Urinary bladder (tissue), 3 donors: ENCODE measurements at regions not wholly inside any gene's neighbourhood (a gene's known extent, or its start where the extent isn't known, plus 50 kb on each side); places are given as distances from the start of the nearest gene placed in this dataset.

Source experiments
- DNase-seq: peaks from one replicate; pipeline ENCODE4 v3.0.0-alpha.2; 2015; ENCODE audit errors: extremely low spot score
- H3K27ac ChIP-seq: one replicate; pipeline ENCODE4 v1.5.1; 2013; ENCODE audit warnings: low read depth, mild to moderate bottlenecking, moderate library complexity
- H3K36me3 ChIP-seq: one replicate; pipeline ENCODE4 v1.6.1; 2013; ENCODE audit warnings: mild to moderate bottlenecking, moderate library complexity; ENCODE audit not compliant: insufficient read depth
- H3K4me1 ChIP-seq: one replicate; pipeline ENCODE4 v1.6.1; 2013; ENCODE audit warnings: mild to moderate bottlenecking, moderate library complexity; ENCODE audit not compliant: insufficient read depth
- H3K4me3 ChIP-seq: one replicate; pipeline ENCODE4 v1.5.1; 2013; ENCODE audit warnings: low read depth, low read length
- WGBS: extraction: QIAGEN DNeasy Blood & Tissue Kit; methylation state at CpG from one replicate; pipeline ENCODE4 v1.1.7; 2013; 5-methylcytosine and 5-hydroxymethylcytosine counted together
- donor health status: healthy with polysubstance abuse.
- donor health status: healthy.

DNA sequence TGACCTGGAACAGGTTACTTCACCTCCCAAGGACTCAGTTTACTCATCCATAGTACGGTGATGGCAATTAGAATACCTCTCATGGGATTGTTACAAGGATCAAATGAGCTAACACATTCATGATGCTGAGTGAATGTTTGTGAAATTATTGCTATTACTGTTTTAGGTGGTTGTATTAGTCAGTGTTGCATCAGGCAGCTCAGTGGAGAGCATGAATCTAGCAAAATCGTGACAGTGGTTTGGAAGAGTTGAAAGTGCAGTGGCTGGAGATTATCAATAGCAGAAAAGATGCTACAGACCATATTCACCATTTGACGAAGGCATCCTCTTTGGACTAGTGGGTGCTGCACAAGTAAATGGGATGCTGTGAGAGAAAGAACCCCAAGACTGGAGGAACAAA is 50.4 kb upstream of the CTNNBL1 start:
- no peak overlapping the region for H3K4me3 ChIP-seq
- no peaks in the 10 kb centered on the region for H3K4me1 ChIP-seq
- H3K36me3 ChIP-seq: no peaks in the 10 kb centered on the region
- 67% methylated on average over 3 of the region's 3 CpGs for WGBS
- H3K27ac ChIP-seq: no peak overlapping the region
- DNase-seq: no peak

DNA sequence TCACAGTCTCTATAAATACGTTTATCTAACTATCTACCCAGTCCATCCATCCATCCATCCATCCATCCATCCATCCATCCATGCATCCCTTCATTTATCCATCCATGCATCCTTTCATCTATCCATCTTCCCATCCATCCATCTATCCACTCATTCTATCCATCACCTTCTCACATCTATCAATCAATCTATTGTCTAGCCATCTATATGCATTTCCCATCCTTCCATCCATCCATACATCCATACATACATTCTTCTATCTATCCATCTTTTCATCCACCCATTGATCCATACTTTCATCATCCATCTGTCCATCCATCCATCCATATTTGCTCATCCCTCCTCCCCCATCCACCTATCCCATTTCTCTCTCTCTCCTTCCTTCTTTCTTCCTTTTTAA is 51.6 kb upstream of the CTNNBL1 start:
- no peak overlapping the region for H3K27ac ChIP-seq
- WGBS: 70% methylated on average over 1 of the region's 1 CpG
- H3K36me3 ChIP-seq: no peaks in the 10 kb centered on the region
- no peak for DNase-seq
- H3K4me1 ChIP-seq: no peaks in the 10 kb centered on the region
- no peak overlapping the region for H3K4me3 ChIP-seq

DNA sequence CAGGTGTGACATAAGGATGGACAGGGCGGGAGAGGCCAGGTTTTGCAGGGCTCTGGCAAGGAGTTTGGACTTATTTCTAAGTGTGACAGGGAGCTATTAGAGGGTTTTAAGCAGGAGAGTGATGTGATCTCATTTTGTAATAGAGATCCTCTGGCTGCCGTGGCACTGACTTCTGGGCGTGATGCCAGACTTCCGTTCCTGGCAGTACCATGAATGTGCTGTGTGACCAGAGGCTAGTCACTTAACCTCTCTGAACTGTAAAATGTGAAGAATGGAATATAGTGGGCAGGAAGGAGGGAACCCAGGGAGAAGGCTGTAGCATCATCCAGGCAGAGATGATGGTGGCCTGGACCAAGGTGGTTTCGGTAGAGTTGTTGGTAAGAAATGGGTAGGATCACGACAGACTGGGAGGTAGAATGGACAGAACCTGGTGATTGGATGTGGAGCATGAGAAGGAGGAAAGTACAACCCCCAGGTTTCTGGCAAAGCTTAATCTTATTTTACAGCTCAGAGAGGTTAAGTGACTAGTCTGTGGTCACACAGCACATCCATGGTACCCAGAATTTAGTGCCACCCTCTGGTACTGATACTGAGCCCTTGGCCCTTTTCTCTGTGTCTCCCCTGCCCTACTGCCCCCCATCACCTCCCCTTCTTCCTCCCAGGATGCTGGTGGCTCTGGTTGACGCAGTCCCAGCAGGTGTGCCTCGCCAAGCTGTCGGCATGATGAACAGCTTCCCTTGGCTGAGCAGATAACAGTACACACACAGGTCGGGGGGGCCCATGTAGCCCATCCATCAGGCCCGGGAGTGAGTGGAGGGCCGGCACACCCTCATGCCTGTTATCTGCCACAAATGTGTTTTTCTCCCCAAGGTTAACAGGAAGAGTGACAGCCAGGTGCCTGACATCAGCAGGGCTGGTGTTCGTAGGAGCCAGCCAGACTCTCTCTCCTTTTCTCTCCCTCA is 52.9 kb upstream of the CTNNBL1 start:
- H3K27ac ChIP-seq: no peak overlapping the region
- H3K4me3 ChIP-seq: no peak overlapping the region
- 46% methylated on average over 13 of the region's 13 CpGs for WGBS
- no peaks in the 10 kb centered on the region for H3K4me1 ChIP-seq
- no peak for DNase-seq
- no peaks in the 10 kb centered on the region for H3K36me3 ChIP-seq

DNA sequence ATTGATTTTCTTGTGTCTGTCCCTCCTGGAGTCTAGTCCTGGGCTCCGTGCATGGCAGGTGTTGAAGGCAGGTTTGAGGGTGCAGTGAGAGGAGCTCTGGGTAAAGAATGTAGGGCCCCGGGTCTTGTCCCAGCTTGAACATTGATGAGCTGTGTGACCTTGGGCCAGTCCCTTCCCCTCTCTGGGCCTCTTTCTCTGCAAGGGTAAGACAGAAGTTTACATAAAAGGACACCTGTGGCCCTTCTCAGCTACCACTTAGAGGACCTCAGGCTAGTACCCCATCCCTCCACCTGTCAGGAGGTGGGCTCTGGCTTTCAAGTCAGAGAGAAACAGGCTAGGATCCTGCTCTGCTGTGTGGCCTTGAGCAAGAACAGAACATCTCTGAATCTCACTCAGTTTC is 55.3 kb upstream of the CTNNBL1 start:
- Histone ChIP-seq H3K36me3 (no peaks in the 10 kb centered on the region), H3K27ac (no peak overlapping the region), H3K4me1 (no peaks in the 10 kb centered on the region), H3K4me3 (no peak overlapping the region)
- DNase-seq: no peak
- 91% methylated on average over 2 of the region's 2 CpGs for WGBS

DNA sequence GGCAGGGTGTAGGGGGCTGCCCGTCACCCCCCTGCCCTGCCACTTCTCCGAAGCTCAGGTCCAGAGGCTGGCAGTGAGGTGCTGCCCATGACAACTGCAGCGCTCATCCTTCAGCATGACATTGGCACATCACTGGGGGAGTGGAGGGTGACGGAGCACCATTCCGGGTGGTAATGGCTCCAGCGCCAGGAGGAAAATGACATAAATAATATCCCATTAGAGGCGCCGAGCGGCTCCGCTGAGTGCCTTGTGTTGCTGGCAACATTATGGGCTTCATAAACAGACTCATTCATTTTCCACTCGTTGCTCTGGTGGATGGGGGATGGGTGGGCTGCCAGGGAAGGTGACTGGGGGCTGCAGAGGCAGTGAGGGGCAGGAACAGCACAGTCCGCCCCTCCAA is 56.9 kb upstream of the CTNNBL1 start:
- no peak overlapping the region for H3K4me3 ChIP-seq
- H3K4me1 ChIP-seq: no peaks in the 10 kb centered on the region
- DNase-seq: no peak
- WGBS: 83% methylated on average over 12 of the region's 12 CpGs
- H3K27ac ChIP-seq: no peak overlapping the region
- no peaks in the 10 kb centered on the region for H3K36me3 ChIP-seq

DNA sequence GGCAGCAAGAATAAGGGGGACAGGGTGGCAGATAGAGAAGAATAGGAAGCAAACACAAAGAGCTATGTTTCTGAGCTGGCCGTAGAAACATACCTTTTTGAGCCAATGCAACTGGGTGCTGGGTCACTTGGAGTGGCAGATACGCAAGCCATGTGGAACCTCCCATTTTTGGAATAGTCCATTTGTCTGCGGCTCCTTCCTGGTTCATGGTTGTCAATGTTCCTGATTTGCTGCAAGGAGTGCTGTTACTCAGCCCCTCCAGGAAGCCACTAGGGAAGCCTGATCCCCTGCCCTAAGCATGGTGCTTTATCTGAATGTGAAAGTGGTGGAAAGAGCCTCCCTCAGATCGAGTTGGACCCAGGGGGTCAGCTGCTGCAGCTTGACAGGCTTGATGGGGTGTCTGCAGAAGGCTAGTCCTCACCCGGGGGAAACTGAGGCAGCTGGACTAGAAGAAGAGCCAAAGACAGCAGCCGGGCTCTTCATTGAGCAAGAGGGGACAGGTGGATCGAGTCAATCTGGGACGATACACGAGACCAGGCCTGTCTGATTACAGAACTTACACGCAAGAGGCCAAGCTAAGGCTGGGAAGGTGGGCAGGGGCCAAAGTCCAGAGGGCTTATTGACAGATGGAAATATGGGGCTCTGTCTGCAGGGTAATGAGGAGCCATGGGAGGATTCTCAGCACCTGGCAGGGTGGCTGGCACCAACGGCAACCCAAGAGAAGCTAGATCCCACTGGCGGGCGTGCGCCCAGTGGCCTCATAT is 57.4 kb upstream of the CTNNBL1 start:
- no peaks in the 10 kb centered on the region for H3K36me3 ChIP-seq
- 76% methylated on average over 14 of the region's 14 CpGs for WGBS
- no peaks in the 10 kb centered on the region for H3K4me1 ChIP-seq
- H3K4me3 ChIP-seq: no peak overlapping the region
- H3K27ac ChIP-seq: no peak overlapping the region
- DNase-seq: no peak

DNA sequence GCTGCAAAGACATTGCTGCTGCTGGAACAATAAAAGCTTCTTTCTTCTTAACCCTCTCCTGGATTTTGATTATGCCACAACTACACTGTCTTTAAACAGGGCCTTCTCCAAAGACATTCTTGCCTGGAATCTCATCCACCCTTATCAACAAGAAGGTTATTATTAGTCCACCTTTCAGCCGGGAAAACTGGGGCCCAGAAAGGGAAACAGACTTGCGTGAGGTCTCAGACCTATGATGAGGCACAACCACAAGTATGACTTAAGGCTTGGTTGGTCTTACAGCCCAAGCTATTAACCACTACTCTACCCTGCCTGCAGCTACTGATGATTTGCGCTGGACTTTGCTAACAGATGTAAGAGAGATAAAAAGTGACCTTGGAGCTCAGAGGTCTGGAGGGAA is 62.8 kb upstream of the CTNNBL1 start:
- Histone ChIP-seq H3K4me1 (no peaks in the 10 kb centered on the region), H3K4me3 (no peak overlapping the region), H3K36me3 (no peaks in the 10 kb centered on the region), H3K27ac (no peak overlapping the region)
- WGBS: 43% methylated on average over 3 of the region's 3 CpGs
- DNase-seq: no peak

DNA sequence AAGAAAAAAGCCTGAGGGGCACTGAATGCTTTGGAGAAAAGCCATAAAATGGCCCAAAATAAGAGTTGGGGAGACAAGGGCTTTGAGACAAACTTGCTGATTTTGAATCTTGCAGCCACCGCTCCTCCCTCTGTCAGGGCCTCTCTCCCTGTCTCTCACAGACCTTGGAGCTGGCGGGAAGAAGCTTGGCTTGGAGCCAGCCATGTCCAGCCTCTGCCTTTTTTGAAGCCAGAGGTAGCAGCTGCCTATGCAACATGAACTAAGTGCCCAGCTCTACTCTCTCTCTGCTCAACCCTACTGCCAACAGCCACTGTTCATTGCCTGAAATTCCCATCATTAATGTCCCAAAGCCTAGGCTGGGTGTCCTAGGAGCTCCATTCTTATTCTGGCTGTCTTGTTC is 63.7 kb upstream of the CTNNBL1 start:
- H3K27ac ChIP-seq: no peak overlapping the region
- no peak overlapping the region for H3K4me3 ChIP-seq
- no peaks in the 10 kb centered on the region for H3K4me1 ChIP-seq
- no peaks in the 10 kb centered on the region for H3K36me3 ChIP-seq
- DNase-seq: no peak
- WGBS: 28% methylated on average over 2 of the region's 2 CpGs

DNA sequence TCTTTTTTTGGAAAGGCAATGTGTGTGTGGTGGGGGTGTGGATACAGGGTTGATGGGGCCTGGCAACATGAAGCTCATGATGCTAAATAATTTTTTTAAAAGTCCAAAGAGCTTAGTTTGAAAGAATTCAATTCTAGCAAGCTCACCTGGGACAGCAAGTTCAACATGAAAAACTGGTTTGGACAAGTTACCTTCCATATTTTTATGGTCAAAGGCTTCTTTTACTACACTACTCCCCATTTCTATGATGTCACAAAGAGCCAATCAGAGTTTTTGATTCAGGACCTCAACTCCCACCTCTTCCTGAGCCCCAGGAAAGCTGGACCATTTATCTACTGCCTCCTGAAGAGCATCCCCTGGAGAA is 66.1 kb upstream of the CTNNBL1 start:
- H3K27ac ChIP-seq: no peak overlapping the region
- H3K4me1 ChIP-seq: no peaks in the 10 kb centered on the region
- H3K4me3 ChIP-seq: no peak overlapping the region
- H3K36me3 ChIP-seq: no peaks in the 10 kb centered on the region
- DNase-seq: no peak

DNA sequence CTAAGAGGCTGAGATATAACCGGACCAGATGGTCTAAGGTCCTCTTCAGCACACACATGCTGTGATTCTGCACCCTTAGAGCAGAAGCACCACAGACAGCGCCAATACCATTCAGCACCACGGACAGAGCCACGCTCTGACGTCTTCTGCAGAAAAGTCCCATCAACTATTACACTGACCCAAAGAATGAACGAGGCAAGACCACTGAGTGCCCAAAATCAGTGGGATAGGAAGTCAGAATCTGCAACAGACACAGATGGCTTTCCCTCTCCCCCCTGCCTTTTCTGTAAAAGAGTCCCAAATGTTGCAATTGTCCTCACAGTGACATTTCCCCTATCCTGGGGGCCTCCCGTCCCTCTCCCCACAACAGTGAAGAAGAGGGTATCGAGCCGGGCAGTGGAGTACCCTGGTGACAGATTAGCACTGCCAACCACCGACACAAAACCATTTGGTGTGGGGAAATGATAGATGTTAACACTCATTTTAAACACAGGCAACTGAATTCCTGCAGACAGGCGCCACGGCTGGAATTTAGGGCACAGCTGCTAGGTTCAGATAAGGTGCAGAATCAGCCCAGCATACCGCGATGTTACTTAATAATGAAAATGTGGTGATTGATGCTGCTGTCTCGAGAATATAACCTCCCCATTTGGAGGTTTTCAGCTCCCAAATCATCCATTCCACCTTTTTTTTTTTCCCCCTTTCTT is 66.6 kb upstream of the CTNNBL1 start:
- DNase-seq: no peak

DNA sequence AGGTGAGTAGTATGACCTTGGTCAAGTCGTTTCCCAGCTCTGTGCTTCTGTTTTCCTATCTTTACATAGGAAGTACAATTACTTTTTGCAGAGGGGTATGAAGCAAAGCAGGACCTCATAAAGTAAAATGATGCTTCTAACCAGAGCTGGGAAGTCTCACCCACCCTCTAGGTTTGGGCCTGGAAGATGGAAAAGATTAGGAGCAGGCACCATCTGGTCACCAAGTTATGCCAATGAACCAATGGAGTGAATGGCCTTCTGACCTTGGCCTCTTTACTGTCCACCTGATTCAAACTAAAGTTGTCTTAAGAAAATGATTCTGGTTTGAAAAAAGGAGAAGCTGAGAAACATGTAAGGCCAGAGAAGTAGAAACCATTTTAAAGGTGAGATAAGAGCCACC is 68.9 kb upstream of the CTNNBL1 start:
- WGBS: 30% methylated on average over 1 of the region's 1 CpG
- DNase-seq: no peak
- Histone ChIP-seq H3K36me3 (no peaks in the 10 kb centered on the region), H3K27ac (no peak overlapping the region), H3K4me1 (no peaks in the 10 kb centered on the region), H3K4me3 (no peak overlapping the region)

More for the DNA sequence above, 66.6 kb upstream of the CTNNBL1 start:
- 36% methylated on average over 15 of the region's 15 CpGs for WGBS
- no peak overlapping the region for H3K4me3 ChIP-seq
- H3K36me3 ChIP-seq: no peaks in the 10 kb centered on the region
- H3K4me1 ChIP-seq: no peaks in the 10 kb centered on the region
- H3K27ac ChIP-seq: no peak overlapping the region

DNA sequence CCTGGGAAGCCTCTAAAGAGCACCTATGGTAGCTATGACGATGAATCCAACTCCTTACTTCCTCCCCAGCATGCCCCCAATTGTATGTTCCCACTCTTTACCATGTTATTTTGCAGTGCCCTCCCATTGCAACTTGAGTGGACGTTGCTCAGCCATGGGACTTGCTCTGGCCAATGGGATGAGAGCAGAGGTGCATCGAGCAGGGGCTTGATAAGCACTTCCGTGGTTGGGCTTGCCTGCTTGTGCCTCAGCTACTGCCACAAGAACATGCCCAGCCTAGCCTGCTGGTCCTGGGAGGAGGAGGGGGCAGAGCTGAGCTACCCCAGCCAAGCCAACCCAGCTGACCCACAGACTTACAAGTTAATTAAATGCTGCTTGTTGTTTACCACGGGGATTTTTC is 71.1 kb upstream of the CTNNBL1 start:
- H3K4me1 ChIP-seq: no peaks in the 10 kb centered on the region
- WGBS: 27% methylated on average over 5 of the region's 5 CpGs
- no peak overlapping the region for H3K4me3 ChIP-seq
- H3K36me3 ChIP-seq: no peaks in the 10 kb centered on the region
- H3K27ac ChIP-seq: no peak overlapping the region
- no peak for DNase-seq

DNA sequence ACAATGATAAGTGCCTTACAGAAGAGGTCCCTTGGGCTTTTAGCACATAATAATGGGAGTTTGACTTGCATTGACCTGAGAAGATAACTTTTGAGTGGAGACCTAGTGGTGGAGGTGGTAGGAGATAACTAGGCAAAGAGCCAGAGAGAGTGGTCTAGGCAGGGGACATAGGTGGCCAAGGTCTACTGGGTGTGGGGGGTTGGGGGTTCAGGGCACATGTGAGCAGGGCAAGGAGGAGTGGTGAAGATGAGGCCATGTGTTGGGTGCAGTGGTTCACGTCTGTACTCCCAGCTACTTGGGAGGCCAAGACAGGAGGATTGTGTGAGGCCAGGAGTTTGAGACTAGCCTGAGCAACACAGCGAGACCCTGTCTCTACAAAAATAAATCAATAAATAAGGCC is 74.3 kb upstream of the CTNNBL1 start:
- H3K36me3 ChIP-seq: no peaks in the 10 kb centered on the region
- no peaks in the 10 kb centered on the region for H3K4me1 ChIP-seq
- DNase-seq: no peak
- WGBS: 68% methylated on average over 2 of the region's 2 CpGs
- no peak overlapping the region for H3K27ac ChIP-seq
- H3K4me3 ChIP-seq: no peak overlapping the region

DNA sequence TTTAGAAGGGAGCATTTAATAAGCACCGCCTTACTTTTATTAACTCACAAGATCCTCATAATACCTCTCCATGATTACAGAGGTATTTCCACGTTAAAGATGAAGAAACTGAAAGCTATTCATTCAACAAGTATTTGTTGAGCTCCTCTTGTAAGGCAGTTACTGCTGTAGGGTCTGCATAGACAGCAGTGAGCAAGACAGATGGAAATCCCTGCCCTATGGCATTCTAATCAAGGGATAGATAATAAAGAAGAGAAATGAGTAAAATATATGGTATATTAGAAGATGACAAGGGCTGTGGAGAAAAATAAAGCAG is 77.8 kb upstream of the CTNNBL1 start:
- 21% methylated on average over 2 of the region's 2 CpGs for whole genome bisulfite sequencing
- Histone ChIP-seq H3K36me3 (no peaks in the 10 kb centered on the region), H3K4me1 (no peaks in the 10 kb centered on the region), H3K27ac (no peak overlapping the region), H3K4me3 (no peak overlapping the region)
- DNase-seq: no peak
